GM18502 (cell line): ENCODE measurements at regions not wholly inside any gene's neighbourhood (a gene's known extent, or its start where the extent isn't known, plus 50 kb on each side); places are given as distances from the start of the nearest gene placed in this dataset.

Source experiments
- ATAC-seq: cut with Tn5 transposase; IDR thresholded peaks from one replicate; pipeline ENCODE4 v1.9.1; 2021; ENCODE audit warnings: mild to moderate bottlenecking; ENCODE audit not compliant: unreplicated experiment, poor library complexity

DNA sequence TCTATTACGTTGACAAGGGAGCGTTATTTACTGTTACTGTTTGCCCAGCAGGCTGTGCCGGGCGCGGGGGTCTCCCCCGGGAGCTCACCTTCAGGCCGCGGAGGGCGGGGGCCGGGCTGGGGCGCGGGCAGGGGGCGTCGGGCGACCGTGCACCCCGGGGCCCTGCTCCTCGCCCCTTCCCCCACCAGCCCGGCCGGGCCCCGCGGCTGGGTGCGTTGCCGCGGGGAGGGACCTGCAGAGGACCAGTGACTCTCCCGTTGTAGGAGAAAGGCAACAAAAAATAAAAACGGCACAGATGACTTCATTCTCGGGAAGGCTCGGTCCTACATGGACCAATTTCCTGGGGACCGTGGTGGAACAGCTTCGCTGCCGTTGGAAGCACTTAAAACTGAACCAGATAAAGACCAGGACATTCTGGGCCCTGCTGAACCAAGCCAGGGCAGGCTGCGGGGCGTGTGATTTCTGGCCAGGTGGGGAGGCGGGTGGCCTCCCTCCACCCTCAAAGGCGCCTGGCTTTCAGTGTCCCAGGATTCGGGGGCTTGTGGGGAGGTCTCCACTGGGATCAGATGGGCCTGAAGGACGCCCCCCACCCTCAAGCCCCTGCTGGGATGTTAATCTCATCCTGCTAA is 57.4 kb downstream of the IGLL1 start:
- no peak for ATAC-seq

DNA sequence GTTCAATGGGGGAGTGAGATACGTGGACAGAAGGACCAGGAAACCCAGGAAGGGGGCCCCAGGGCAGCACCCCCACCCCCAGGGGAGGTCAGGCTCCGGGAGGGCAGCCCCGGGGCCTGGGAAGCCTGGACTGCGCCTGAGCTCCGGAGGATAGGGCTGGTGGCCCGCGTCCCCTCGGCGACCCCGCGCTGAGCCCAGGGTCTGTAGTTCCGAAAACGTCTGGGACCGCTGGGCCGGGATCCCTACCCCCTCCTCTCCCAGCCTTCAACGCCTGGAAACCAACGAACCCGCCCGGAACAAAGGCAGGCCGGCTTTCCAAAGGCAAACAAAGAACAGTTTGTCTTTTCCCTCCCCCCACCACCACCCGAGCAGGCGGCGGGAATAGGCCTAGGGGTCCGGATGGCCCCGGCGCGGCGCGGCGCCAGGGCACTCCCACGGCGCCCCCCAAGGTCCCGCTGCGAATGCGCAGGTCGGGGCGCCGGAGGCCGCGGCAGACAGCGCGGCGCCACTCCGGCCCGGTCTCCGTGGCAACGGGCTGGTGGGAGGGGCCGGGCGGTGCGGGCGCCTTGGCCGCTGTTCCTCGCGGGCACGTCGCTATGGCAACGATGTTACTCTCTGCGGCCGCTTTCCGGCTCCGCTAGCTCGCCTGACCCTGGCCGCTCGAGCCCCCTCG is 58.5 kb downstream of the IGLL1 start:
- ATAC-seq = no peak

DNA sequence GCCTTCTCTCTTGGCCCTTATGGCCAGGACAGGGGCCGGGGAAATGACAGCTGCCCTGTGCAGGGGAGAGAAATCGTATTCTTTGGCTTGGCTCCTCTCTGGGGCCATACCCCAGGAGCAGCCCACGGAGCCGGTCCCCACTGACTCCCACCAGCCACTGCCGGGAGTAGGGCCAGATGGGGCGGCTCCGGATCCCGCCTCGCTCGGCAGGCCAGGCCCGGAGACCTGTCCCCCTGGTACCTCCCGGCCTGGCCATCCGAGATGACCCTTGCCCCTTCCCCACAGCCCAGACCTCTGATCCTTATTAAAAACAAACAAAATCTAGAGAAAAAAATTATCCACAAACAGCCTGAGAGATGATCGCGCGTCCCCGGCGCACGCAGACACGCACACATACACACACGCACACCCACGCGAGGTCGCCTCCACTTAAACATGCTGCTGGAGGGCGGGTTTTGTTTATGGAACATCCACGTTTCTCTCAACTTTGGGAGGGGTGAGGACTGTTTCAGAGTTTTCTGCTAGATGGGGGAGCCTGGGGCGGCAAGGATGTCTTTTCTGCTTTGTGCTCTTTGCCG is 59.1 kb downstream of the IGLL1 start:
- no peak for ATAC-seq

DNA sequence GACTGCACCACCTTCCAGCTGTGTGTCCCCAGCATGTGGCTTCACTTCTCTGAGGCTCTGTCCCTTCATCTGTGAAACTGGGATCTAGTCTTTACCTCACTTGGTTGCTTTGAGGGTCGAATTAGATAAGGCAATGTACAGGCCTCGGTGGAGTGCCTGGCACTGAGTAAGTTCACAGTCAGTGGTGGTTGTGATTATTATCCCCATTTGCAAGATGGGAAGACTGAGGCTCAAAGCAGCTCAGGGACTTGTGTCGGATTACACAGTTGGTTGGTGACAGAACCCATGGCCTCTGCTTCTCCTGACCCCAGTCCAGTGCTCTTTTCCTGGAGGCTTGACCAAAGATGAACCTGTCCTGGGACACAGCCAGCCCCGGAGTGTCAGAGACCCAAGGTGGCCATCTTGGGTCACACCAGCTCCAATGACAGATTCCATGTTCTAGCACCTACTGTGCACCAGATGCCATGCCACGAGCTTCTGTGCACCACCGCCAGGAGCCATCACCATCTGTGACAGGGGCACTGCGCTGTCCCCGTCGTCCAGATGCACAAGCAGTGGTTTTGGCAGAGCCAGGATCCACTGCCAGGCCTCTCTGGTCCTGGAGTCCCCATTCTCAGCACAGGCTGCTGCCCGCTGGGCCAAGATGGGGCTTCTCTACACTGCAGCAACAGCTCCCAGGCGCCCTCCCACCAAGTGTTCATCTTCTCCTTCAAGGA is 60.5 kb downstream of the IGLL1 start:
- no peak for ATAC-seq

- no peak for ATAC-seq
These were observed 61.5 kb downstream of the IGLL1 start for GRCh38 chr22:23518376-23519187.

GRCh38 chr22:23517804-23518375 is 62.2 kb downstream of the IGLL1 start:
- no peak for ATAC-seq

DNA sequence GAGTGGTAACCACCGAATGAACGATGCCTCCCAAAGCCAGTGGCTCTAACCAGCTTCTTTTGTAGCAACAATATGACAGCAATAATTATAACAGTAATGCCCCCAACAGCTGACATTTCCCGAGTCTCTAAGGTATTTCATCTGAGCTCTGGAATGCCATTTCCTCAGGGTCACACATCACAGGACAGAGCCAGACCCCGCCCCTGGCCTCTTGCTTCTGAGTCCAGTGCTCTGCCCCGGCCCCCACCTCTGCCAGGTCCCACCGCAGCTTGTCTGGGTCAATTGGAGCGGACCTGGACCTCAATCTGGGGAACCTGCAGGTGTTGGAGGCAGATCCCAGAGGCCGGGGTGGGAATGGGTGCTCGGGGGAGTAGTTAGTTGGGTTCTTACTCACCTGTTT is 63.8 kb downstream of the IGLL1 start:
- ATAC-seq = no peak

- no peak for ATAC-seq
These were observed 65.6 kb downstream of the IGLL1 start for GRCh38 chr22:23514322-23515038.

- ATAC-seq = no peak
These were observed 66.4 kb downstream of the IGLL1 start for GRCh38 chr22:23513705-23514104.

- ATAC-seq = no peak
These were observed 67.0 kb downstream of the IGLL1 start for GRCh38 chr22:23513133-23513532.

GRCh38 chr22:23512721-23513120 is 67.4 kb downstream of the IGLL1 start:
- no peak for ATAC-seq

DNA sequence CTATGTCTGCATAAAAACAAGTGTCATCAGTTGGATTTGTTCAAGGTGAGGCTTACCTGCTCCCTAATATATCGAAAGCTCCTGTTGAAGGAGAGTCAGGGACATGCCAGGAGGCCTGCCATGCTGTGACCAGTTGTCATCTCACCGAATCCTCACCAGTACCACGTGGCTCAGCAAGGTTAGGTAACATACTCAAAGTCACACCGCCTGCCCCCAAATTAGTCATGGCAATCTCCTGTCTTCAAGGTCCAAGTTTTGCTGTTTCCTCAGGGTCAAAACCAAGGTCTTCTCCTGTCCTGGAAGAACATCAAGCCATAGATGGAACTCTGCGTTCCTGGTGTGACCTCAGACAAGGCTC is 67.8 kb downstream of the IGLL1 start:
- no peak for ATAC-seq

GRCh38 chr22:23511627-23512347 is 68.3 kb downstream of the IGLL1 start:
- no peak for ATAC-seq

GRCh38 chr22:23509571-23510302 is 70.4 kb downstream of the IGLL1 start:
- ATAC-seq = no peak

GRCh38 chr22:23504516-23504915 is 75.6 kb downstream of the IGLL1 start:
- no peak for ATAC-seq

DNA sequence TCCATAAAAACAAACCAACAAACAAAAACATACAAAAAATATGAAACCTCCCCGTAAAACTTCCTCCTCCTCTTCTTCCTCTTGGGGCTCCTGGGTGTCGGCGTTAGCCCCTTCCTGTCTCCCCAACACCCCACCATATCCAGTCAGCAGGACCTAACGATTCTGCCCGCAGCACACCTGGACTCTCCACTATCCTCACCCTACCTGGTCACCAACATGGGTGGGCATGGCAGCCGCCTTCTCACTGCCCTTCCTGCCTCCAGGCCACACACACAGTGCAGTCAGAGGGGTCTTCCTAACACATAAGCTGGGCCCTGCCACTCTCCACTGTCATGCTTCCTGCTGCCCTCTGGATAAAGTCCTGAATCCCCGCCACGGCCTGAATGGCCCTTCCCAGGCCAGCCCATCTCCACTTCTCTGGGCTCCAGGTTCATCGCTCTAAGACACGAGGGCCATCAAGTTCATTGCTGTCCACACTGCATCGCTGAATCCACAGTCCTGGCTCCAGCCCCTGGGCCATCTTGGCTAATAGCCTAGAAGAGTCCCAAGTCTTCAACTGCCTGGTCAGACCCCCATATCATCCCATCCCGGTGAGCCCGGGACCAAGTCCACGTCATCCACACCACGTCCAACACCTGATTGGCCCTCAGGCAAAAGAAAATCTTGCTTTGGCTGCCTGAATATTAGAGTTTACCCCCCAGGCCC is 76.2 kb downstream of the IGLL1 start:
- ATAC-seq = no peak

GRCh38 chr22:23503142-23503541 is 76.9 kb downstream of the IGLL1 start:
- no peak for ATAC-seq

DNA sequence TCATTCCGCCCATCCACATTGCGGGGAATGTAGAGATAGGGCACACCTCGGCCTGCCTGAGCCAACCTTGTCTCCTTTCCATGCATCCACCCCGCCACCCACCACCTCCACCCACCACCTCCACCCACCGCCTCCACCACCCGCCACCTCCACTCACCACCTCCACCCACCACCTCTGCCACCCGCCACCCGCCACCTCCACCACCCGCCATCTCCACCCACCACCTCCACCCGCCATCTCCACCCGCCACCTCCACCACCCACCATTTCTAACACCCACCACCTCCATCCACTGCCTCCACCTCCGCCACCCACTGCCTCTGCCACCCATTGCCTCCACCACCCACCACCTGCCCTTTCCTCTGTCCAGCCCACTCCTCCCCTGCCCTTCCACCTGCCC is 78.4 kb downstream of the IGLL1 start:
- ATAC-seq = no peak
